Activated B cell treated with CpG ODN at 0.5 μM for 24 hours (primary cell): ENCODE measurements at regions not wholly inside any gene's neighbourhood (a gene's known extent, or its start where the extent isn't known, plus 50 kb on each side); places are given as distances from the start of the nearest gene placed in this dataset.

Experiments
- ATAC-seq: fragments of 200-7000 bp; cut with Tn5 transposase; one replicate; pipeline ENCODE4 v1.10.0; 2021; ENCODE audit warnings: low read depth, mild to moderate bottlenecking, moderate library complexity
- CTCF ChIA-PET: fragments of 350-600 bp; sonication (Branson Sonifier 250); formaldehyde crosslinking; loops from one replicate; lab custom pipeline; 2021; ENCODE audit warnings: antibody characterized with exemption; lab: Charles Lee
- POLR2A ChIA-PET: fragments of 350-600 bp; sonication (Branson Sonifier 250); formaldehyde crosslinking; loops from one replicate; lab custom pipeline; 2021; ENCODE audit warnings: antibody characterized with exemption; lab: Charles Lee
- DNase-seq: peaks from one replicate; pipeline ENCODE4 v3.0.0; 2022
- H3K27ac Mint-ChIP-seq: one replicate; pipeline ENCODE4 v1.8.0; 2020; ENCODE audit warnings: mixed read lengths
- H3K27me3 Mint-ChIP-seq: one replicate; pipeline ENCODE4 v1.8.0; 2021; ENCODE audit warnings: mixed read lengths
- H3K36me3 Mint-ChIP-seq: one replicate; pipeline ENCODE4 v1.8.0; 2021; ENCODE audit warnings: low read depth, mixed read lengths
- H3K4me1 Mint-ChIP-seq: one replicate; pipeline ENCODE4 v1.8.0; 2021; ENCODE audit warnings: mixed read lengths
- H3K4me3 Mint-ChIP-seq: one replicate; pipeline ENCODE4 v1.8.0; 2020; ENCODE audit warnings: mild to moderate bottlenecking, mixed read lengths
- H3K9me3 Mint-ChIP-seq: one replicate; pipeline ENCODE4 v1.8.0; 2020; ENCODE audit warnings: mixed read lengths
- CTCF ChIP-seq: fragments of 200-600 bp; IDR thresholded peaks from one replicate; pipeline ENCODE4 v1.8.0; 2022; ENCODE audit warnings: antibody characterized with exemption, mild to moderate bottlenecking
- intact Hi-C: fragments of 100-400 bp; cut with micrococcal nuclease; formaldehyde crosslinking; loops from one replicate; pipeline ENCODE4 v1.15.1; 2024

GRCh38 chr1:233444484-233444883, 117.0 kb downstream of the MAP3K21 start:
- Mint-ChIP-seq H3K27ac (no peak overlapping the region), H3K4me3 (no peak overlapping the region), H3K36me3 (no peaks in the 10 kb centered on the region), H3K4me1 (no peaks in the 10 kb centered on the region), H3K9me3 (peaks cover 4% of the 10 kb centered on the region), H3K27me3 (peaks cover 4% of the 10 kb centered on the region)
- DNase-seq (no peak), ATAC-seq (no peak)
- no peak for TF ChIP-seq CTCF
- intact Hi-C loops: no loop called here
- POLR2A ChIA-PET: no interaction called here
- CTCF ChIA-PET: no interaction called here

- no peak for TF ChIP-seq CTCF
- Mint-ChIP-seq H3K27me3 (peaks cover 4% of the 10 kb centered on the region), H3K9me3 (peaks cover 4% of the 10 kb centered on the region), H3K4me1 (no peaks in the 10 kb centered on the region), H3K27ac (no peak overlapping the region), H3K4me3 (no peak overlapping the region), H3K36me3 (no peaks in the 10 kb centered on the region)
- CTCF ChIA-PET: no interaction called here
- no peak for ATAC-seq
- intact Hi-C loops: no loop called here
- POLR2A ChIA-PET: no interaction called here
- DNase-seq: no peak
Measured at GRCh38 chr1:233445737-233446136, 118.2 kb downstream of the MAP3K21 start.

GRCh38 chr1:233446935-233447334, 119.4 kb downstream of the MAP3K21 start:
- H3K9me3 Mint-ChIP-seq: peaks cover 4% of the 10 kb centered on the region
- no peak overlapping the region for H3K27ac Mint-ChIP-seq
- no peaks in the 10 kb centered on the region for H3K4me1 Mint-ChIP-seq
- H3K4me3 Mint-ChIP-seq: no peak overlapping the region
- H3K27me3 Mint-ChIP-seq: peaks cover 4% of the 10 kb centered on the region
- TF ChIP-seq CTCF: no peak
- no peaks in the 10 kb centered on the region for H3K36me3 Mint-ChIP-seq
- no peak for ATAC-seq
- intact Hi-C loops: no loop called here
- no peak for DNase-seq
- ChIA-PET POLR2A (no interaction called here), CTCF (no interaction called here)

GRCh38 chr1:233448109-233448689, 120.7 kb downstream of the MAP3K21 start:
- no peak overlapping the region for H3K27ac Mint-ChIP-seq
- H3K27me3 Mint-ChIP-seq: no peaks in the 10 kb centered on the region
- ChIA-PET CTCF (no interaction called here), POLR2A (no interaction called here)
- H3K4me1 Mint-ChIP-seq: no peaks in the 10 kb centered on the region
- no peak overlapping the region for H3K4me3 Mint-ChIP-seq
- H3K9me3 Mint-ChIP-seq: peaks cover 4% of the 10 kb centered on the region
- no peaks in the 10 kb centered on the region for H3K36me3 Mint-ChIP-seq
- no peak for TF ChIP-seq CTCF
- no peak for ATAC-seq
- intact Hi-C loops: no loop called here
- DNase-seq: no peak

GRCh38 chr1:233452724-233453123, 125.2 kb downstream of the MAP3K21 start:
- ATAC-seq: no peak
- TF ChIP-seq CTCF: no peak
- no peaks in the 10 kb centered on the region for H3K4me1 Mint-ChIP-seq
- POLR2A ChIA-PET: no interaction called here
- DNase-seq: no peak
- H3K27ac Mint-ChIP-seq: no peak overlapping the region
- no peaks in the 10 kb centered on the region for H3K27me3 Mint-ChIP-seq
- H3K9me3 Mint-ChIP-seq: no peaks in the 10 kb centered on the region
- CTCF ChIA-PET: no interaction called here
- intact Hi-C loops: no loop called here
- no peak overlapping the region for H3K4me3 Mint-ChIP-seq
- no peaks in the 10 kb centered on the region for H3K36me3 Mint-ChIP-seq
